ENCODE measurements at regions not wholly inside any gene's neighbourhood (a gene's known extent, or its start where the extent isn't known, plus 50 kb on each side); places are given as distances from the start of the nearest gene placed in this dataset.

- TF ChIP-seq POLR2A (IDR thresholded peaks at IDR 0.05; ENCODE audit: low read depth, low read length), result no peak
- no peak for TF ChIP-seq POLR2AphosphoS5 (IDR thresholded peaks at IDR 0.05; ENCODE audit: low read depth, low read length)
- no peak for TF ChIP-seq TAF1 (IDR thresholded peaks at IDR 0.05; ENCODE audit: borderline replicate concordance, low read depth, low read length)
Measured at GRCh38 chr14:101216366-101217079, 313.0 kb upstream of the RTL1 start.

Data from GM12892 (cell line).